SK-N-SH treated with all-trans-retinoic acid at 6 μM for 48 hours (cell line): ENCODE measurements at regions not wholly inside any gene's neighbourhood (a gene's known extent, or its start where the extent isn't known, plus 50 kb on each side); places are given as distances from the start of the nearest gene placed in this dataset.

Experiments
- ATAC-seq: fragments of 200-7000 bp; cut with Tn5 transposase; 3 replicates; pipeline ENCODE4 v1.9.1; 2020; ENCODE audit warnings: mild to moderate bottlenecking, moderate library complexity
- ARNTL ChIP-seq: fragments of 450-650 bp; formaldehyde crosslinking; IDR thresholded peaks from 2 replicates; pipeline ENCODE4 v1.5.0; 2020; ENCODE audit warnings: low read depth, mild to moderate bottlenecking, moderate library complexity, borderline replicate concordance
- BACH2 ChIP-seq: fragments of 250-450 bp; sonication (Bioruptor Pico); IDR thresholded peaks from 2 replicates; pipeline ENCODE4 v1.9.0; 2021; ENCODE audit warnings: mild to moderate bottlenecking, borderline replicate concordance
- CSDC2 ChIP-seq: fragments of 250-450 bp; sonication (Bioruptor Pico); IDR thresholded peaks from 2 replicates; pipeline ENCODE4 v1.5.0; 2020; ENCODE audit warnings: mild to moderate bottlenecking, moderate library complexity
- ESRRG ChIP-seq: fragments of 250-450 bp; sonication (Bioruptor Pico); IDR thresholded peaks from 2 replicates; pipeline ENCODE4 v1.6.1; 2021; ENCODE audit warnings: mild to moderate bottlenecking
- GLIS3 ChIP-seq: fragments of 250-450 bp; sonication (Bioruptor Pico); IDR thresholded peaks from 2 replicates; pipeline ENCODE4 v1.5.0; 2020; ENCODE audit warnings: mild to moderate bottlenecking, moderate library complexity
- ISL1 ChIP-seq: fragments of 250-450 bp; sonication (Bioruptor Pico); IDR thresholded peaks from 2 replicates; pipeline ENCODE4 v2.1.2; 2022; ENCODE audit warnings: mild to moderate bottlenecking, moderate library complexity
- OSR1 ChIP-seq: fragments of 250-450 bp; sonication (Bioruptor Pico); IDR thresholded peaks from 2 replicates; pipeline ENCODE4 v1.8.0; 2022; ENCODE audit warnings: moderate library complexity, mild to moderate bottlenecking, inconsistent platforms
- PPARA ChIP-seq: fragments of 250-450 bp; sonication (Bioruptor Pico); IDR thresholded peaks from 2 replicates; pipeline ENCODE4 v1.5.0; 2020; ENCODE audit warnings: mild to moderate bottlenecking, borderline replicate concordance
- RARB ChIP-seq: fragments of 250-450 bp; sonication (Bioruptor Pico); IDR thresholded peaks from 2 replicates; pipeline ENCODE4 v1.8.0; 2021; ENCODE audit warnings: mild to moderate bottlenecking, moderate library complexity
- ZFP3 ChIP-seq: fragments of 250-450 bp; sonication (Bioruptor Pico); IDR thresholded peaks from 2 replicates; pipeline ENCODE4 v1.5.0; 2020; ENCODE audit warnings: mild to moderate bottlenecking, moderate library complexity
- ZFP30 ChIP-seq: fragments of 450-650 bp; formaldehyde crosslinking; IDR thresholded peaks from 2 replicates; pipeline ENCODE4 v1.5.0; 2022; ENCODE audit warnings: mild to moderate bottlenecking, moderate library complexity
- ZNF70 ChIP-seq: fragments of 450-650 bp; formaldehyde crosslinking; IDR thresholded peaks from 2 replicates; pipeline ENCODE4 v1.5.0; 2020; ENCODE audit warnings: mild to moderate bottlenecking, moderate library complexity
- ZNF8 ChIP-seq: fragments of 450-650 bp; formaldehyde crosslinking; IDR thresholded peaks from 2 replicates; pipeline ENCODE4 v1.5.0; 2020; ENCODE audit warnings: mild to moderate bottlenecking, moderate library complexity
- TF ChIP-seq, protein P1 (sequence below): fragments of 250-450 bp; sonication (Bioruptor Pico); IDR thresholded peaks from 2 replicates; pipeline ENCODE4 v1.8.0; 2021; ENCODE audit warnings: low read depth, mild to moderate bottlenecking, moderate library complexity, borderline replicate concordance
- TF ChIP-seq, protein P2 (sequence below): fragments of 250-450 bp; sonication (Bioruptor Pico); IDR thresholded peaks from 2 replicates; pipeline ENCODE4 v1.8.0; 2020; ENCODE audit warnings: mild to moderate bottlenecking, moderate library complexity, borderline replicate concordance
- TF ChIP-seq, protein P3 (sequence below): fragments of 250-450 bp; sonication (Bioruptor Pico); IDR thresholded peaks from 2 replicates; pipeline ENCODE4 v1.5.1; 2021; ENCODE audit warnings: mild to moderate bottlenecking, moderate library complexity
- TF ChIP-seq, protein P4 (sequence below): fragments of 250-450 bp; sonication (Bioruptor Pico); IDR thresholded peaks from 2 replicates; pipeline ENCODE4 v1.5.1; 2020; ENCODE audit warnings: low read depth, mild to moderate bottlenecking, moderate library complexity
- TF ChIP-seq, protein P5 (sequence below): fragments of 250-450 bp; sonication (Bioruptor Pico); IDR thresholded peaks from 2 replicates; pipeline ENCODE4 v1.5.0; 2020; ENCODE audit warnings: mild to moderate bottlenecking, moderate library complexity

DNA sequence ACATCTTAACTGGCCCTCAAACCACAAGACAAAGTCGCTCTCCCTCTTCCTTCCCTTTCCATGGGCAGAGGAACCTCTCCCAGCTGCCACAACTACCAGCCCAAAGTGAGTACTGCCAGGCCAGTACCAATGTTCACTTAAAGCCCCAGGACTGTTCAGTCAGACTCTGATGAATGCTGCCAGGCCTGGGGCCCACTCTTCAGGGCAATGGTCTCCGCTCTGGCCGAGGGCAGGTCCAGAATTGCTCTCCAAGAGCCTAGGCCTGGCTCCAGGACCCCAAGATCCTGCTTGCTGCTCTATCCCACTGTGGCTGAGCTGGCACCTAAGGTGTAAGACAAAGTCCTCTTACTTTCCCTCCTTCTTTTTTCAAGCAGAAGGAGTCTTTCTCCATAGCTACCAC, 790.9 kb downstream of the KLHL13 start:
- ATAC-seq, result no peak
- TF ChIP-seq CSDC2 (CRISPR knock-in tag) (no peak), GLIS3 (CRISPR knock-in tag) (no peak), ZFP30 (CRISPR knock-in tag) (no peak)

DNA sequence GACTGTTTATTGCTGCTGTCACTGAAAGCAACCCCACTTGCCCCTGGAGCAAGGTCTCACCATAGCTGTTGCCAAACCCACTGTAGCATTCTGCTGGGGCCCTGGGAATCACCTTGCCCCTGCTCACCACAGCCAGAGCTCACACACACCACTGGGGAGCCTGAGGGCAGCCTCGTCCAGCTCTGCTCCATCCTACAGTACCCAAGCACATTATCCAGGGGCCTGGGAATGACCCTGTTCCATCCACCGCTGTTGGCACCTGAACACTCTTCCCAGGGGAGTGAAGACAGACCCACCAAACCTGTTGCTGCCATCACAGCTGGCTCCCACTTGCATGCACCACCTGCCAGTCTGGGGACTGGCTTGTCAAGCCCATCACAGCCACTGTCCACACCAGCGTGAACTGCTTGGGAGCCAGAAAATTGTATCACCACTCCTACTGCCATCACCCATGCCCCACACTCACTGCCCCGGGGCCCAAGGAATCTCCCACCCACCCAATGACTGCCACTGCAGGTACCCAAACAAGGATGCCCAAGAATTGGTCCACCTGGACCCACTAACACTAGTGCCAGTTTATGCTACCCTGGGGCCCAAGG, 811.3 kb downstream of the KLHL13 start:
- no peak for ATAC-seq
- TF ChIP-seq GLIS3 (CRISPR knock-in tag), result no peak
- TF ChIP-seq ISL1 (CRISPR knock-in tag), result no peak
- TF ChIP-seq ZNF70 (CRISPR knock-in tag), result no peak
- TF ChIP-seq PPARA (CRISPR knock-in tag), result no peak
- TF ChIP-seq, protein P1, sequence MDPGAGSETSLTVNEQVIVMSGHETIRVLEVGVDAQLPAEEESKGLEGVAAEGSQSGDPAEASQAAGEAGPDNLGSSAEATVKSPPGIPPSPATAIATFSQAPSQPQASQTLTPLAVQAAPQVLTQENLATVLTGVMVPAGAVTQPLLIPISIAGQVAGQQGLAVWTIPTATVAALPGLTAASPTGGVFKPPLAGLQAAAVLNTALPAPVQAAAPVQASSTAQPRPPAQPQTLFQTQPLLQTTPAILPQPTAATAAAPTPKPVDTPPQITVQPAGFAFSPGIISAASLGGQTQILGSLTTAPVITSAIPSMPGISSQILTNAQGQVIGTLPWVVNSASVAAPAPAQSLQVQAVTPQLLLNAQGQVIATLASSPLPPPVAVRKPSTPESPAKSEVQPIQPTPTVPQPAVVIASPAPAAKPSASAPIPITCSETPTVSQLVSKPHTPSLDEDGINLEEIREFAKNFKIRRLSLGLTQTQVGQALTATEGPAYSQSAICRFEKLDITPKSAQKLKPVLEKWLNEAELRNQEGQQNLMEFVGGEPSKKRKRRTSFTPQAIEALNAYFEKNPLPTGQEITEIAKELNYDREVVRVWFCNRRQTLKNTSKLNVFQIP, result no peak
- TF ChIP-seq, protein P2, sequence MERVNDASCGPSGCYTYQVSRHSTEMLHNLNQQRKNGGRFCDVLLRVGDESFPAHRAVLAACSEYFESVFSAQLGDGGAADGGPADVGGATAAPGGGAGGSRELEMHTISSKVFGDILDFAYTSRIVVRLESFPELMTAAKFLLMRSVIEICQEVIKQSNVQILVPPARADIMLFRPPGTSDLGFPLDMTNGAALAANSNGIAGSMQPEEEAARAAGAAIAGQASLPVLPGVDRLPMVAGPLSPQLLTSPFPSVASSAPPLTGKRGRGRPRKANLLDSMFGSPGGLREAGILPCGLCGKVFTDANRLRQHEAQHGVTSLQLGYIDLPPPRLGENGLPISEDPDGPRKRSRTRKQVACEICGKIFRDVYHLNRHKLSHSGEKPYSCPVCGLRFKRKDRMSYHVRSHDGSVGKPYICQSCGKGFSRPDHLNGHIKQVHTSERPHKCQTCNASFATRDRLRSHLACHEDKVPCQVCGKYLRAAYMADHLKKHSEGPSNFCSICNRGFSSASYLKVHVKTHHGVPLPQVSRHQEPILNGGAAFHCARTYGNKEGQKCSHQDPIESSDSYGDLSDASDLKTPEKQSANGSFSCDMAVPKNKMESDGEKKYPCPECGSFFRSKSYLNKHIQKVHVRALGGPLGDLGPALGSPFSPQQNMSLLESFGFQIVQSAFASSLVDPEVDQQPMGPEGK (CRISPR knock-in tag), result no peak
- no peak for TF ChIP-seq CSDC2 (CRISPR knock-in tag)
- TF ChIP-seq OSR1 (CRISPR knock-in tag), result no peak
- TF ChIP-seq ZFP30 (CRISPR knock-in tag), result no peak
- TF ChIP-seq, protein P3, sequence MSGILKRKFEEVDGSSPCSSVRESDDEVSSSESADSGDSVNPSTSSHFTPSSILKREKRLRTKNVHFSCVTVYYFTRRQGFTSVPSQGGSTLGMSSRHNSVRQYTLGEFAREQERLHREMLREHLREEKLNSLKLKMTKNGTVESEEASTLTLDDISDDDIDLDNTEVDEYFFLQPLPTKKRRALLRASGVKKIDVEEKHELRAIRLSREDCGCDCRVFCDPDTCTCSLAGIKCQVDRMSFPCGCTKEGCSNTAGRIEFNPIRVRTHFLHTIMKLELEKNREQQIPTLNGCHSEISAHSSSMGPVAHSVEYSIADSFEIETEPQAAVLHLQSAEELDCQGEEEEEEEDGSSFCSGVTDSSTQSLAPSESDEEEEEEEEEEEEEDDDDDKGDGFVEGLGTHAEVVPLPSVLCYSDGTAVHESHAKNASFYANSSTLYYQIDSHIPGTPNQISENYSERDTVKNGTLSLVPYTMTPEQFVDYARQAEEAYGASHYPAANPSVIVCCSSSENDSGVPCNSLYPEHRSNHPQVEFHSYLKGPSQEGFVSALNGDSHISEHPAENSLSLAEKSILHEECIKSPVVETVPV (CRISPR knock-in tag), result no peak
- TF ChIP-seq, protein P4, sequence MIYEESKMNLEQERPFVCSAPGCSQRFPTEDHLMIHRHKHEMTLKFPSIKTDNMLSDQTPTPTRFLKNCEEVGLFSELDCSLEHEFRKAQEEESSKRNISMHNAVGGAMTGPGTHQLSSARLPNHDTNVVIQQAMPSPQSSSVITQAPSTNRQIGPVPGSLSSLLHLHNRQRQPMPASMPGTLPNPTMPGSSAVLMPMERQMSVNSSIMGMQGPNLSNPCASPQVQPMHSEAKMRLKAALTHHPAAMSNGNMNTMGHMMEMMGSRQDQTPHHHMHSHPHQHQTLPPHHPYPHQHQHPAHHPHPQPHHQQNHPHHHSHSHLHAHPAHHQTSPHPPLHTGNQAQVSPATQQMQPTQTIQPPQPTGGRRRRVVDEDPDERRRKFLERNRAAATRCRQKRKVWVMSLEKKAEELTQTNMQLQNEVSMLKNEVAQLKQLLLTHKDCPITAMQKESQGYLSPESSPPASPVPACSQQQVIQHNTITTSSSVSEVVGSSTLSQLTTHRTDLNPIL (CRISPR knock-in tag), result no peak
- TF ChIP-seq ZFP3 (CRISPR knock-in tag), result no peak
- no peak for TF ChIP-seq ZNF8 (CRISPR knock-in tag)
- TF ChIP-seq BACH2 (CRISPR knock-in tag), result no peak
- TF ChIP-seq RARB (CRISPR knock-in tag), result no peak
- TF ChIP-seq, protein P5, sequence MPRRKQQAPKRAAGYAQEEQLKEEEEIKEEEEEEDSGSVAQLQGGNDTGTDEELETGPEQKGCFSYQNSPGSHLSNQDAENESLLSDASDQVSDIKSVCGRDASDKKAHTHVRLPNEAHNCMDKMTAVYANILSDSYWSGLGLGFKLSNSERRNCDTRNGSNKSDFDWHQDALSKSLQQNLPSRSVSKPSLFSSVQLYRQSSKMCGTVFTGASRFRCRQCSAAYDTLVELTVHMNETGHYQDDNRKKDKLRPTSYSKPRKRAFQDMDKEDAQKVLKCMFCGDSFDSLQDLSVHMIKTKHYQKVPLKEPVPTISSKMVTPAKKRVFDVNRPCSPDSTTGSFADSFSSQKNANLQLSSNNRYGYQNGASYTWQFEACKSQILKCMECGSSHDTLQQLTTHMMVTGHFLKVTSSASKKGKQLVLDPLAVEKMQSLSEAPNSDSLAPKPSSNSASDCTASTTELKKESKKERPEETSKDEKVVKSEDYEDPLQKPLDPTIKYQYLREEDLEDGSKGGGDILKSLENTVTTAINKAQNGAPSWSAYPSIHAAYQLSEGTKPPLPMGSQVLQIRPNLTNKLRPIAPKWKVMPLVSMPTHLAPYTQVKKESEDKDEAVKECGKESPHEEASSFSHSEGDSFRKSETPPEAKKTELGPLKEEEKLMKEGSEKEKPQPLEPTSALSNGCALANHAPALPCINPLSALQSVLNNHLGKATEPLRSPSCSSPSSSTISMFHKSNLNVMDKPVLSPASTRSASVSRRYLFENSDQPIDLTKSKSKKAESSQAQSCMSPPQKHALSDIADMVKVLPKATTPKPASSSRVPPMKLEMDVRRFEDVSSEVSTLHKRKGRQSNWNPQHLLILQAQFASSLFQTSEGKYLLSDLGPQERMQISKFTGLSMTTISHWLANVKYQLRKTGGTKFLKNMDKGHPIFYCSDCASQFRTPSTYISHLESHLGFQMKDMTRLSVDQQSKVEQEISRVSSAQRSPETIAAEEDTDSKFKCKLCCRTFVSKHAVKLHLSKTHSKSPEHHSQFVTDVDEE (CRISPR knock-in tag), result no peak
- TF ChIP-seq, all 23 proteins: peak for 0

DNA sequence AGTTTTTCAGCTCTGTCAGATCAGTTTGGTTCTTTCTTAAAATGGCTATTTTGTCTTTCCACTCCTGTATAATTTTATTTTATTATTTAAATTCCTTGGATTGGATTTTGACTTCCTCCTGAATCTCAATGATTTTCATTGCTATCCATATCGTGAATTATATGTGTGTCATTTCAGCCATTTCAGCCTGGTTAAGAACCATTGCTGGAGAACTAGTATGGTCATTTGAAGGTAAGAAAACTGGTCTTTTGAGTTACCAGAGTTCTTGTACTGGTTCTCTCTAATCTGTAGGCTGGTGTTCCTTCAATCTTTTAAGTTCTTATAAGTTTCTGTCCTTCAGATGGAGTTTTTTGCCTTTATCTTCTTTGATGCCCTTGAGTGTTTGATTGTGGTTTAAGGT, 815.5 kb downstream of the KLHL13 start:
- ATAC-seq, result no peak
- TF ChIP-seq, protein P1, result no peak
- no peak for TF ChIP-seq ESRRG
- TF ChIP-seq ZNF70 (CRISPR knock-in tag), result no peak
- no peak for TF ChIP-seq BACH2 (CRISPR knock-in tag)
- TF ChIP-seq, protein P3 (CRISPR knock-in tag), result no peak
- TF ChIP-seq, protein P2 (CRISPR knock-in tag), result no peak
- TF ChIP-seq, protein P5 (CRISPR knock-in tag), result no peak
- TF ChIP-seq GLIS3 (CRISPR knock-in tag), result no peak
- TF ChIP-seq ZNF8 (CRISPR knock-in tag), result no peak
- no peak for TF ChIP-seq ARNTL (CRISPR knock-in tag)
- TF ChIP-seq CSDC2 (CRISPR knock-in tag), result no peak
